ENCODE measurements at regions not wholly inside any gene's neighbourhood (a gene's known extent, or its start where the extent isn't known, plus 50 kb on each side); places are given as distances from the start of the nearest gene placed in this dataset.

- TF ChIP-seq ZNF3 (CRISPR knock-in tag; IDR thresholded peaks at IDR 0.05), result no peak
- no peak for TF ChIP-seq SMARCC2 (IDR thresholded peaks at IDR 0.05; ENCODE audit: low read depth)
- no peak for TF ChIP-seq SRSF7 (optimal IDR thresholded peaks at IDR 0.05; ENCODE audit: low read depth, low read length)
- no peak for TF ChIP-seq ID3 (CRISPR knock-in tag; IDR thresholded peaks at IDR 0.05)
- TF ChIP-seq ID3 (tag; IDR thresholded peaks at IDR 0.05), result no peak
- no peak for TF ChIP-seq ELF2 (CRISPR knock-in tag; IDR thresholded peaks at IDR 0.05)
- no peak for TF ChIP-seq ZNF644 (tag; IDR thresholded peaks at IDR 0.05; ENCODE audit: low read depth)
- TF ChIP-seq SUPT5H (IDR thresholded peaks at IDR 0.05), result no peak
Observed at GRCh38 chr2:138853296-138853695, 73.1 kb upstream of the NXPH2 start (continued).

GRCh38 chr2:138846216-138846821 is 66.1 kb upstream of the NXPH2 start:
- POLR2A ChIA-PET, result interaction anchor here (0.6 kb wide), 1 partner anchor 8 kb away, joined by 3 read pairs; no protein-coding TSS in a partner anchor
- H3K4me1 ChIP-seq (replicated peaks in 1 of 2; ENCODE audit: control insufficient read depth in 2 of 2, insufficient read depth in 2 of 2, low read length in 2 of 2), result no peaks in the 10 kb centered on the region
- WGBS (ENCODE audit: insufficient coverage, low coverage, missing lambda C conversion rate), result 1% methylated on average over 8 of the region's 8 CpGs
- no peaks in the 10 kb centered on the region for H3K9me3 ChIP-seq (replicated peaks; ENCODE audit: control insufficient read depth, insufficient read depth, low read depth, low read length)
- TF ChIP-seq CTCF (IDR thresholded peaks at IDR 0.05 in 2 of 3, conservative IDR thresholded peaks at IDR 0.05 in 1 of 3; ENCODE audit: insufficient read depth in 2 of 3, low read depth in 1 of 3, low read length in 3 of 3) (peak; percentile 35 to 60 (median 60); a peak in 5 of 6 replicates), POLR2B (IDR thresholded peaks at IDR 0.05; ENCODE audit: low read depth, partially characterized antibody) (no peak), RAD21 (CRISPR knock-in tag; conservative IDR thresholded peaks at IDR 0.05 in 1 of 2, IDR thresholded peaks at IDR 0.05 in 1 of 2) (peak; percentile 35 to 55)
- no peaks in the 10 kb centered on the region for H3K79me2 ChIP-seq (ENCODE audit: control insufficient read depth, insufficient read depth, low read length)
- H3K36me3 ChIP-seq (ENCODE audit: control insufficient read depth, insufficient read depth, low read length), result no peaks in the 10 kb centered on the region
- no peaks in the 10 kb centered on the region for H3K27me3 ChIP-seq (ENCODE audit: control insufficient read depth in 2 of 2, insufficient read depth in 2 of 2, low read length in 2 of 2)
- H2AFZ ChIP-seq (ENCODE audit: low read depth, low read length), result no peak overlapping the region
- BruUV-seq (replicated peaks), result no TSS peak
- DNase-seq (ENCODE audit: extremely low read depth in 1 of 4, low spot score in 3 of 4), result peak; percentile 31 to 52 (median 44)
- in situ Hi-C loops (cut with MboI) (no loop called here), intact Hi-C loops (cut with micrococcal nuclease) (no loop called here)
- no peaks in the 10 kb centered on the region for H4K20me1 ChIP-seq (replicated peaks; ENCODE audit: control insufficient read depth, insufficient read depth, low read length)
- CTCF ChIA-PET (ENCODE audit: low intra/inter-chr PET ratio), result interaction anchor here (0.6 kb wide), 1 partner anchor 19 kb away, joined by 3 read pairs; no protein-coding TSS in a partner anchor
- H3K4me3 ChIP-seq, result no peak overlapping the region
- ATAC-seq, result peak; percentile 83
- no peak overlapping the region for H3K27ac ChIP-seq (ENCODE audit: extremely low read depth, low read depth, low read length)
- no peaks in the 10 kb centered on the region for H3K9me1 ChIP-seq (ENCODE audit: control insufficient read depth, insufficient read depth, low read length)
- peak; percentile 80 for FAIRE-seq
- no peak overlapping the region for H3K4me2 ChIP-seq (ENCODE audit: insufficient read depth, low read length)
- H3K9ac ChIP-seq (ENCODE audit: insufficient read depth in 1 of 2, low read depth in 2 of 2, low read length in 2 of 2), result no peak overlapping the region
